A549 (cell line): ENCODE measurements at regions not wholly inside any gene's neighbourhood (a gene's known extent, or its start where the extent isn't known, plus 50 kb on each side); places are given as distances from the start of the nearest gene placed in this dataset.

Source experiments
- ATAC-seq, 2 experiments: fragments of 200-7000 bp in 1 of 2; fragments of >200 bp in 1 of 2; cut with Nextera tagmentation in 1 of 2; cut with Tn5 transposase in 1 of 2; 3 replicates each; pipeline versions ENCODE4 v1.8.0 to v1.9.1; 2018 to 2020; ENCODE audit warnings: mild to moderate bottlenecking in 1 of 2, moderate library complexity in 1 of 2
- CTCF ChIA-PET: fragments of 300-600 bp; sonication (Branson Sonifier 250); formaldehyde crosslinking; extraction: SDS; loops from one replicate; lab custom pipeline; 2021; ENCODE audit warnings: antibody characterized with exemption, inconsistent platforms; lab: Yijun Ruan, JAX
- POLR2A ChIA-PET: fragments of 350-600 bp; formaldehyde crosslinking; extraction: SDS; loops from one replicate; lab custom pipeline; 2021; ENCODE audit warnings: antibody characterized with exemption, inconsistent platforms; lab: Yijun Ruan, JAX
- DNase-seq, 2 experiments: peaks; one replicate each; pipeline versions ENCODE4 v3.0.0 to v3.0.0-alpha.2; 2011 to 2016; ENCODE audit warnings: low read depth in 1 of 2, low spot score in 1 of 2
- FAIRE-seq: peaks from 2 replicates; lab custom pipeline; 2011; peaks lifted over from hg19 to GRCh38; lab: Jason Lieb, UNC
- H3K27ac ChIP-seq, 2 experiments: fragments of >200 bp; sonication (Bioruptor Twin); formaldehyde crosslinking; 3 replicates each; pipeline ENCODE4 v1.5.1; 2016 to 2017
- H3K4me1 ChIP-seq: fragments of >200 bp; sonication (Bioruptor Twin); formaldehyde crosslinking; 3 replicates; pipeline ENCODE4 v1.6.1; 2016
- H3K4me2 ChIP-seq: fragments of >200 bp; sonication (Bioruptor Twin); formaldehyde crosslinking; 3 replicates; pipeline ENCODE4 v1.6.1; 2016
- H3K4me3 ChIP-seq: fragments of >200 bp; sonication (Bioruptor Twin); formaldehyde crosslinking; 3 replicates; pipeline ENCODE4 v1.5.1; 2016
- H3K9me3 ChIP-seq: fragments of >200 bp; sonication (Bioruptor Twin); formaldehyde crosslinking; 3 replicates; pipeline ENCODE4 v1.6.1; 2016
- CBX8 ChIP-seq: fragments of 200-600 bp; sonication (generic); IDR thresholded peaks from 2 replicates; pipeline ENCODE4 v1.6.1; 2016
- CHD2 ChIP-seq: fragments of 150-350 bp; IDR thresholded peaks from 2 replicates; pipeline ENCODE4 v1.6.1; 2014; ENCODE audit warnings: low read length; ENCODE audit not compliant: partially characterized antibody
- CHD4 ChIP-seq: fragments of 200-600 bp; sonication (generic); IDR thresholded peaks from 2 replicates; pipeline ENCODE4 v1.6.1; 2016; ENCODE audit warnings: antibody characterized with exemption, mild to moderate bottlenecking, borderline replicate concordance
- EP300 ChIP-seq, 2 experiments: fragments of >200 bp; sonication (Bioruptor Twin); formaldehyde crosslinking; IDR thresholded peaks; 2 replicates in 1 of 2; 3 replicates in 1 of 2; pipeline ENCODE4 v1.6.1; 2016 to 2017
- FOSB ChIP-seq: fragments of 250-450 bp; sonication (Bioruptor Pico); IDR thresholded peaks from 2 replicates; pipeline ENCODE4 v1.5.0; 2020; ENCODE audit warnings: mild to moderate bottlenecking, moderate library complexity
- FOSL2 ChIP-seq, 2 experiments: fragments of 450-650 bp in 1 of 2; fragments of >200 bp in 1 of 2; sonication (Bioruptor Twin) in 1 of 2; formaldehyde crosslinking; IDR thresholded peaks; 2 replicates each; pipeline versions ENCODE4 v1.5.0 to v1.6.1; 2016 to 2020; ENCODE audit warnings: mild to moderate bottlenecking in 1 of 2, moderate library complexity in 1 of 2
- FOXS1 ChIP-seq: fragments of 250-450 bp; sonication (Bioruptor Pico); IDR thresholded peaks from 2 replicates; pipeline ENCODE4 v1.5.0; 2020; ENCODE audit warnings: mild to moderate bottlenecking, moderate library complexity
- HDAC2 ChIP-seq: fragments of 200-600 bp; sonication (generic); IDR thresholded peaks from 2 replicates; pipeline ENCODE4 v1.6.1; 2016
- JUNB ChIP-seq: fragments of >200 bp; sonication (Bioruptor Twin); formaldehyde crosslinking; IDR thresholded peaks from 2 replicates; pipeline ENCODE4 v1.6.1; 2016
- KDM1A ChIP-seq: fragments of 200-600 bp; sonication (generic); IDR thresholded peaks from 2 replicates; pipeline ENCODE4 v1.6.1; 2016; ENCODE audit warnings: low read depth, mild to moderate bottlenecking
- MAZ ChIP-seq: fragments of 150-350 bp; IDR thresholded peaks from 2 replicates; pipeline ENCODE4 v1.6.1; 2014; ENCODE audit warnings: antibody characterized with exemption, low read depth, low read length, borderline replicate concordance
- NPAS2 ChIP-seq: fragments of 250-450 bp; sonication (Bioruptor Pico); IDR thresholded peaks from 2 replicates; pipeline ENCODE4 v1.8.0; 2022; ENCODE audit warnings: mild to moderate bottlenecking, moderate library complexity, borderline replicate concordance
- NR3C1 ChIP-seq: fragments of >200 bp; sonication (Bioruptor Twin); formaldehyde crosslinking; IDR thresholded peaks from 3 replicates; pipeline ENCODE4 v1.6.1; 2017
- PHF8 ChIP-seq: fragments of 200-600 bp; sonication (generic); IDR thresholded peaks from 2 replicates; pipeline ENCODE4 v1.6.1; 2016; ENCODE audit warnings: low read depth, mild to moderate bottlenecking, antibody characterized with exemption, moderate library complexity, borderline replicate concordance
- POLR2AphosphoS2 ChIP-seq: conservative IDR thresholded peaks from 2 replicates; pipeline ENCODE4 v1.6.1; 2012; ENCODE audit warnings: low read length, improper control_type of control experiment, inconsistent platforms
- RARB ChIP-seq: fragments of 250-450 bp; sonication (Bioruptor Pico); IDR thresholded peaks from 2 replicates; pipeline ENCODE4 v1.8.0; 2021; ENCODE audit warnings: mild to moderate bottlenecking, moderate library complexity
- RCOR1 ChIP-seq: fragments of 150-350 bp; IDR thresholded peaks from 2 replicates; pipeline ENCODE4 v1.6.1; 2014; ENCODE audit warnings: antibody characterized with exemption, low read length, low read depth
- RFX5 ChIP-seq: fragments of 450-650 bp; IDR thresholded peaks from 2 replicates; pipeline ENCODE4 v1.7.1; 2014; ENCODE audit warnings: antibody characterized with exemption, mild to moderate bottlenecking, moderate library complexity
- RNF2 ChIP-seq: fragments of 200-600 bp; sonication (generic); IDR thresholded peaks from 2 replicates; pipeline ENCODE4 v1.6.1; 2016; ENCODE audit warnings: low read depth, mild to moderate bottlenecking, antibody characterized with exemption, moderate library complexity, borderline replicate concordance
- SREBF2 ChIP-seq: fragments of 450-650 bp; IDR thresholded peaks from 2 replicates; pipeline ENCODE4 v1.6.1; 2014; ENCODE audit warnings: mild to moderate bottlenecking, moderate library complexity
- TP53 ChIP-seq: fragments of 250-450 bp; sonication (Bioruptor Pico); IDR thresholded peaks from 2 replicates; pipeline ENCODE4 v1.5.0; 2021; ENCODE audit warnings: mild to moderate bottlenecking, moderate library complexity
- ZC3H11A ChIP-seq: fragments of 450-650 bp; IDR thresholded peaks from 2 replicates; pipeline ENCODE4 v1.6.1; 2014; ENCODE audit warnings: antibody characterized with exemption, mild to moderate bottlenecking
- WGBS: methylation state at CpG from one replicate; pipeline ENCODE4 v1.1.6; 2017; ENCODE audit errors: missing lambda C conversion rate; 5-methylcytosine and 5-hydroxymethylcytosine counted together
- TF ChIP-seq, protein P1 (sequence below): fragments of 150-350 bp; IDR thresholded peaks from 2 replicates; pipeline ENCODE4 v1.6.1; 2014; ENCODE audit warnings: low read depth, mild to moderate bottlenecking, low read length
- TF ChIP-seq, protein P2 (sequence below): IDR thresholded peaks from 2 replicates; pipeline ENCODE4 v1.6.1; 2012; ENCODE audit warnings: low read depth, borderline replicate concordance
- TF ChIP-seq, protein P3 (sequence below): fragments of >200 bp; sonication (Bioruptor Twin); formaldehyde crosslinking; IDR thresholded peaks from 2 replicates; pipeline ENCODE4 v1.6.1; 2016
- TF ChIP-seq, protein P4 (sequence below): fragments of 200-600 bp; sonication (generic); IDR thresholded peaks from 2 replicates; pipeline ENCODE4 v1.6.1; 2016; ENCODE audit warnings: antibody characterized with exemption, mild to moderate bottlenecking, moderate library complexity

DNA sequence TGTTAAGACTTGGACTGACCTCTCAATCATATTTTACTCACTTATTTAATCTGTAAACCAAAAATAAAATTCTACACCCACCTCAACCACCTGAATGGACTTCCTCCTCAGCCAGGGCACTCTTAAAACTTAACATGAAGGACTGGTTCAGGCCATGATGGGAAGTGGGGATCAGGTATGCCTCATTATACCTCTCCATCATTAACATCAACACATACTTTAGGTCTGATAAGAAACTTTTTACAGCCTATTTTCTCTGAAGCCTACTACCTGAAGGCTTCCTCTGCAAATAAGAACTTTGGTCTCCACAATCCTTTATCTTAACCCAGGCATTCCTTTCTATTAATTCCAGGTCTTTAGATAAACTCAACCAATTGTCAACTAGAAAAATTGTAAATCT, 390.0 kb downstream of the AASDHPPT start:
- FAIRE-seq: no peak
- H3K4me1 ChIP-seq: peaks cover 23% of the 10 kb centered on the region

DNA sequence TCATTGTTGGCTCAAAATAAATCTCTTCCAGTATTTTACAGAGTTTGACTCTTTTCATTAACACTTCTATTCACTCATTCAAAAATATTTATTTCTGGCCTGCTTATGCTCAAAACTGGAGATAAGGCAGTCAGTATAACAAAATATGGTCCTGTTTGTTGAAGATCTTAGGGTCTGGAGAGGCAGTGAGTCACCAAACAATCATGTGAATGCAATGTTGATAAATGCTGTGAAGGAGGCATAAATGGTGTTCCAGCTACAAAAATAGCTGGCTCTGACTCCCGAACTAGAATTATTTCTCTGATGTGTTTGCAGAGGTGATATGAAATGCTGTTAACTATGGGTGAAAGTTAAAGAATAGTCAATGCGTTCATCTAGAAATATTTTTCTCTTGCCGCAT, 390.6 kb downstream of the AASDHPPT start:
- ATAC-seq (no peak), DNase-seq (no peak), FAIRE-seq (no peak)
- Histone ChIP-seq H3K4me1 (peaks cover 17% of the 10 kb centered on the region), H3K4me3 (no peak overlapping the region), H3K4me2 (no peak overlapping the region), H3K9me3 (no peaks in the 10 kb centered on the region), H3K27ac (no peak overlapping the region)
- TF ChIP-seq RARB (CRISPR knock-in tag) (no peak), EP300 (IDR thresholded peaks at IDR 0.05) (no peak), SREBF2 (no peak), FOSB (CRISPR knock-in tag) (no peak), KDM1A (no peak), MAZ (no peak), RFX5 (no peak), FOSL2 (IDR thresholded peaks at IDR 0.05) (no peak), FOSL2 (CRISPR knock-in tag; IDR thresholded peaks at IDR 0.05) (no peak), NPAS2 (CRISPR knock-in tag) (no peak)
- TF ChIP-seq, protein P1, sequence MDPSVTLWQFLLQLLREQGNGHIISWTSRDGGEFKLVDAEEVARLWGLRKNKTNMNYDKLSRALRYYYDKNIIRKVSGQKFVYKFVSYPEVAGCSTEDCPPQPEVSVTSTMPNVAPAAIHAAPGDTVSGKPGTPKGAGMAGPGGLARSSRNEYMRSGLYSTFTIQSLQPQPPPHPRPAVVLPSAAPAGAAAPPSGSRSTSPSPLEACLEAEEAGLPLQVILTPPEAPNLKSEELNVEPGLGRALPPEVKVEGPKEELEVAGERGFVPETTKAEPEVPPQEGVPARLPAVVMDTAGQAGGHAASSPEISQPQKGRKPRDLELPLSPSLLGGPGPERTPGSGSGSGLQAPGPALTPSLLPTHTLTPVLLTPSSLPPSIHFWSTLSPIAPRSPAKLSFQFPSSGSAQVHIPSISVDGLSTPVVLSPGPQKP: no peak
- WGBS: 67% methylated on average over 3 of the region's 3 CpGs
- ChIA-PET CTCF (interaction anchor here (0.6 kb wide), 1 partner anchor 44 kb away, joined by 4 read pairs; no protein-coding TSS in a partner anchor), POLR2A (no interaction called here)

More for the DNA sequence above, 390.0 kb downstream of the AASDHPPT start:
- no peak for TF ChIP-seq FOSB (CRISPR knock-in tag)
- TF ChIP-seq ZC3H11A: no peak
- TF ChIP-seq RCOR1: no peak
- no peak for TF ChIP-seq FOXS1 (CRISPR knock-in tag)
- TF ChIP-seq JUNB: no peak
- TF ChIP-seq, protein P2, sequence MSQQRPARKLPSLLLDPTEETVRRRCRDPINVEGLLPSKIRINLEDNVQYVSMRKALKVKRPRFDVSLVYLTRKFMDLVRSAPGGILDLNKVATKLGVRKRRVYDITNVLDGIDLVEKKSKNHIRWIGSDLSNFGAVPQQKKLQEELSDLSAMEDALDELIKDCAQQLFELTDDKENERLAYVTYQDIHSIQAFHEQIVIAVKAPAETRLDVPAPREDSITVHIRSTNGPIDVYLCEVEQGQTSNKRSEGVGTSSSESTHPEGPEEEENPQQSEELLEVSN: no peak
- TF ChIP-seq CHD4: no peak
- no peak for TF ChIP-seq CBX8
- TF ChIP-seq CHD2: no peak
- no peak for TF ChIP-seq RARB (CRISPR knock-in tag)
- TF ChIP-seq, protein P3, sequence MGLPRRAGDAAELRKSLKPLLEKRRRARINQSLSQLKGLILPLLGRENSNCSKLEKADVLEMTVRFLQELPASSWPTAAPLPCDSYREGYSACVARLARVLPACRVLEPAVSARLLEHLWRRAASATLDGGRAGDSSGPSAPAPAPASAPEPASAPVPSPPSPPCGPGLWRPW: no peak
- TF ChIP-seq POLR2AphosphoS2: no peak
- no peak for TF ChIP-seq HDAC2
- no peak for TF ChIP-seq RNF2
- TF ChIP-seq, protein P4, sequence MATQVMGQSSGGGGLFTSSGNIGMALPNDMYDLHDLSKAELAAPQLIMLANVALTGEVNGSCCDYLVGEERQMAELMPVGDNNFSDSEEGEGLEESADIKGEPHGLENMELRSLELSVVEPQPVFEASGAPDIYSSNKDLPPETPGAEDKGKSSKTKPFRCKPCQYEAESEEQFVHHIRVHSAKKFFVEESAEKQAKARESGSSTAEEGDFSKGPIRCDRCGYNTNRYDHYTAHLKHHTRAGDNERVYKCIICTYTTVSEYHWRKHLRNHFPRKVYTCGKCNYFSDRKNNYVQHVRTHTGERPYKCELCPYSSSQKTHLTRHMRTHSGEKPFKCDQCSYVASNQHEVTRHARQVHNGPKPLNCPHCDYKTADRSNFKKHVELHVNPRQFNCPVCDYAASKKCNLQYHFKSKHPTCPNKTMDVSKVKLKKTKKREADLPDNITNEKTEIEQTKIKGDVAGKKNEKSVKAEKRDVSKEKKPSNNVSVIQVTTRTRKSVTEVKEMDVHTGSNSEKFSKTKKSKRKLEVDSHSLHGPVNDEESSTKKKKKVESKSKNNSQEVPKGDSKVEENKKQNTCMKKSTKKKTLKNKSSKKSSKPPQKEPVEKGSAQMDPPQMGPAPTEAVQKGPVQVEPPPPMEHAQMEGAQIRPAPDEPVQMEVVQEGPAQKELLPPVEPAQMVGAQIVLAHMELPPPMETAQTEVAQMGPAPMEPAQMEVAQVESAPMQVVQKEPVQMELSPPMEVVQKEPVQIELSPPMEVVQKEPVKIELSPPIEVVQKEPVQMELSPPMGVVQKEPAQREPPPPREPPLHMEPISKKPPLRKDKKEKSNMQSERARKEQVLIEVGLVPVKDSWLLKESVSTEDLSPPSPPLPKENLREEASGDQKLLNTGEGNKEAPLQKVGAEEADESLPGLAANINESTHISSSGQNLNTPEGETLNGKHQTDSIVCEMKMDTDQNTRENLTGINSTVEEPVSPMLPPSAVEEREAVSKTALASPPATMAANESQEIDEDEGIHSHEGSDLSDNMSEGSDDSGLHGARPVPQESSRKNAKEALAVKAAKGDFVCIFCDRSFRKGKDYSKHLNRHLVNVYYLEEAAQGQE: no peak
- no peak for TF ChIP-seq PHF8
- TF ChIP-seq SREBF2: no peak
- TF ChIP-seq TP53: no peak
- no peak for TF ChIP-seq NR3C1
- TF ChIP-seq, all 56 proteins: peak for 0
- Histone ChIP-seq H3K4me3 (no peak overlapping the region), H3K4me2 (no peak overlapping the region), H3K27ac (no peak overlapping the region), H3K9me3 (no peaks in the 10 kb centered on the region)
- ChIA-PET POLR2A (no interaction called here), CTCF (interaction anchor here (0.6 kb wide), 1 partner anchor 44 kb away, joined by 4 read pairs; no protein-coding TSS in a partner anchor)
- DNase-seq (no peak), ATAC-seq (no peak)
